ENCODE measurements at regions not wholly inside any gene's neighbourhood (a gene's known extent, or its start where the extent isn't known, plus 50 kb on each side); places are given as distances from the start of the nearest gene placed in this dataset.
"Not testable (repeated sequence)": the region's sequence is repeated elsewhere in the genome, so short reads cannot be mapped to it uniquely, and the experiment has no call there.

DNA sequence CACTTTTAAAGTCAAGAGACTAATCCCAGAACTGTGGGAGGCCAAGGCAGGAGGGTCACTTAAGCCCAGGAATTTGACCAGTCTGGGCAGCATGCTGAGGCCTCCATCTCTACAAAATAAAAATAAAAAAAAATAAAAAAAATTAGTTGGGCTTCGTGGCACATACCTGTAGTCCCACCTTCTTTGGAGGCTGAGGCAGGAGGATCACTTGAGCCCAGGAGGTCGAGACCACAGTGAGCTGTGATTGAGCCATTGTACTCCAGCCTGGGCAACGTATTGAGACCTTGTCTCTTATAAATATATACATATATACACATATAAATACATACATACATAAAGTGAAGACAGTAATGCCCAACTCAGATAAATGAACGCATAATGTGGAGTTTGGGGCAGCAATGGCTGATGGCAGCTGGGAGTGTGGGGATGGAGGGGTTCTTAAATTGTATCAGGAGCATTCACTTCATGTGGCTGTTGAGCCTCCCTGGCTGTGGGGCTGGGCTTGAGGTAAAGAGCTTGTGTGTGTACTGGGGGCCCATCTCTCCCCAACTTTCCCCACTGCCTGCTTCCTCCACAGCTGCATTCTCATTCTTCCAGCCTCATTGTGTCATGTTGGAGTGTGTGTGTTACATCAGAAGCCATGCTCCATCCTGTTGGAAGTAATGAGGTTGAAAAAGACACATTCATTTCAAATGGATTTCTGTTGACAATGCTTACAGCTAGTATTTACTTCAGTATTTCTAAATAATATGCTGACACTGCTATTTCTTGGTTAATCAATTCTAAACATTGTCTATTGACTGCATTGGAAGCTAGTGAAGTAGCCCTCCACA, 96.5 kb upstream of the HS6ST1 start:
- no peak for DNase-seq (ENCODE audit: low read depth)

DNA sequence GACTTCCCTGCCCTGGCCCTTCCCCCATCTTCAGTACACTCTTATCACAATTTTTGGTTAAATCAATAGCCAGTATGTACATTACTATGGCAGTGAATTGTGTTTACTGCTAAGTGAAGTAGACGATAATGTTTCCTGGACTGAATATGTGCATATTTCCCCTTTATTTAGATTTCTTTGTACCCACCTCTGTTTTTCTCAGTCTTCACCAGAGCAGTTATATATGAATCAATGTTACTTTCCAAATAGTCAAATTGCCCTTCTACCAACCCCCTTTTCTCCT, 97.1 kb upstream of the HS6ST1 start:
- no peak for DNase-seq (ENCODE audit: low read depth)

DNA sequence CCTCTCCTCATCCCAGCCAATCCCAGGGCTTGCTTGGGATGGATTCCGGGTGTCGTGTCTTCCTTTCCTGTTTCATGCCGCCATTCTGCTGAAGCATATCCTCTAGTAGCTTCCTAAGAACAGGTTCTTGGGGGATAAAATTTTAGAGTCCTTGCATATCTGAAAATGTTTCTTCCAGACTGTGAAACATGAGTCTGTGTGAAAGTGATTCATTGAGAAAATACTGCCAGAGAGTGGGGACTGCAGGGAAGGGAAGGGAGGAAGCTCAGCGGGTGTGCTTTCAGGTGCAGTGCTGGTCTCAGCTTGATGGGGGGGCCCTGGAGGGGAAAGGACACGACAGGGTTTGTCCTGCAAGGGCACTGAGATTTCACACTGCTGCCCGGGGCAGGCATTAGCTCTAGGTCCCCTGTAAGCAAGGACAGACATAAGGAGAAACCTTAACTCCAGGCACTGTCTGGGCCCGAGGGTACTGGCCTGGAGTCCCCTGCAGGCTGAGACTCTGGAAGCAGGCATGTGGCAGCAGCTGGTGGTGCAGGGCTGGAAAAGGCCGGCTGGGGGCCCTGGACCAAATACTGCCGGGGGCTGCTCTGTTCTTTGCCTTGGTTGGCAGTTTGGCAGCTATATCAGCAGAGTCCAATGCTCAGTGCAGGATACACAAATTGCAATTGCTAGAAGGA, 97.6 kb upstream of the HS6ST1 start:
- DNase-seq (ENCODE audit: low read depth): no peak

DNA sequence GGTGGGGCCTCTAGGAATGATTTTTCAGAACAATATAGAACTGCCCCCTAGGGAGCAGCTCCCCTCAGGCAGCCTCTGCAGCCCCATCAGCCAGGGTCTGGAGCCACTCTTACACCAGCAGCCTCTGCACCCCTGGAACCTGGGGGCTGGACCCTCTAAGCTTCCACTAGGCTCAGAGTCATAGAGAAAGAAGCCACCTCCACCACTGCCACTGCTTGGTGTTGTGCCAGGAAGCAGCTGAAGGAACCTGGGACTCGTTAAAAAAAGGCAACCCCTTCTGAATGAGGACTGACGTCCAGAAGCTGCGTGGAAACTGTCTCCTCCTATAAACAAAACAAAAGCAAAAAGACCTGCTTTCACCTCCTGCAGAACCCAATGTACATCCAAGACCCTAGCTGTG, 98.1 kb upstream of the HS6ST1 start:
- no peak for DNase-seq (ENCODE audit: low read depth)

DNA sequence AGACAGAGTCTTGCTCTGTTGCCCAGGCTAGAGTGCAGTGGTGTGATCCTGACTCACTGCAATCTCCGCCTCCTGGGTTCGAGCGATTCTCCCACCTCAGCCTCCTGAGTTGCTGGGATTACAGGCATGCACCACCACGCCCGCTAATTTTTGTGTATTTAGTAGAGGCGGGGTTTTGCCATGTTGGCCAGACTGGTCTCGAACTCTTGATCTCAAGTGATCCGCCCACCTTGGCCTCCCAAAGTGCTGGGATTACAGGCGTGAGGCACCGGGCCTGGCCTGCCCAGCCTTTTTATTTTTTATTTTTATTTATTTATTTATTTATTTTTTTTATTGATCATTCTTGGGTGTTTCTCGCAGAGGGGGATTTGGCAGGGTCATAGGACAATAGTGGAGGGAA, 98.6 kb upstream of the HS6ST1 start:
- not testable (repeated sequence) for DNase-seq (ENCODE audit: low read depth)

DNA sequence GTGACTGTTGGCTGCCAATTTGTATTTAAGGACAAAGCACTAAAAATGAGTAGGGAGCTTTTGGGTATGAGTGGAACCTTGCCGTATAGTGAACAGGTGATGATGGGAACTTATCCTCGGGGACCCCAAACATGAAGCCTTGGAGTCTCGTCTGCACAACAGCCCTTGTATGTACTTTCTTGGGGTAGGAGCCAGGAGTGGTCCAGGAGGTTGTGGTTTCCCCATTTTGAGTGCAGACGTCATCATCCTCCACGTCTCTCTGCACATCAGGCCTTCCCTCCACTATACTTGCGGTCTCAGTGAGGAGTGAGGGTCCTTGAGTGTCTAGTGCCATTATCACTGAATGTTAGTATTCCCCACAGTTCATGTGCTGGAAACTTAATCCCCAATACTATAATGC, 101.5 kb upstream of the HS6ST1 start:
- no peak for DNase-seq (ENCODE audit: low read depth)

DNA sequence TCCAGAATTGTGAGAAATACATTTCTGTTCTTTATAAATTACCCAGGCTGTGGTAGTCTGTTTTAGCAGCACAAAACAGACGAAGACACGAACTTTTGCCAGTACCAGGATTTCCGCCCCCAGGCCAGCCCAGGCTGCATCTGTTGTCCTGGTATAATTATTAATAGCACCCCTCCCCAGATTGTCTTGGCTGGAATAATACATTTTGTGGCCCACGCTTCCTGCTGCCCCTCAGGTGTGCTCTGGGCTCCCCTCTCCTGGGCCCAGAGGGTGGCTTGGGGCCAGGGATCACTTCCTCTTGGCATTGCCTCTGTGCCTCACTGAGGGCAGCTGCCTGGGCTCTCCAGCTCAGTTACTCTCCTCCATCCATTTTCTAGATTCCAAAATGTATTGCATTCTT, 102.1 kb upstream of the HS6ST1 start:
- no peak for DNase-seq (ENCODE audit: low read depth)

DNA sequence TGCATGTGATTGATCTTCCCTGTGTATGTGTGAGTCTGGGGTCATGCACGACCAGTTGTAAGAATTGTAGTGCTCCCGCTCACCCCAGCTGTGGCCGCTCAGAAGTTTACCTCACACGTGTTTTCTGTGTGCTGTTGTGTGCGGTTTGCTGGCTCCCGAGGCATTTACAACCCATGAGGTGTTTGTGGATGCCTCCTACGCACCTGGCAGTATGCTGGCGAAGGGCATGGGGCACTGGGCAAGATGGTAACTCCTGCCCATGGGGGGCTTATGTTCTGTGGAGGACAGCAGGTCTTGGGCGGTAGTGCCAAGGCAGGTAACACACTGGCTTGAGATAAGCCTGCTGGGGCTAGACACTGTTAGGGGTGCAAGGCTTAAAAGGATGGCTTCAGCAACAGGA, 102.6 kb upstream of the HS6ST1 start:
- DNase-seq (ENCODE audit: low read depth): no peak

DNA sequence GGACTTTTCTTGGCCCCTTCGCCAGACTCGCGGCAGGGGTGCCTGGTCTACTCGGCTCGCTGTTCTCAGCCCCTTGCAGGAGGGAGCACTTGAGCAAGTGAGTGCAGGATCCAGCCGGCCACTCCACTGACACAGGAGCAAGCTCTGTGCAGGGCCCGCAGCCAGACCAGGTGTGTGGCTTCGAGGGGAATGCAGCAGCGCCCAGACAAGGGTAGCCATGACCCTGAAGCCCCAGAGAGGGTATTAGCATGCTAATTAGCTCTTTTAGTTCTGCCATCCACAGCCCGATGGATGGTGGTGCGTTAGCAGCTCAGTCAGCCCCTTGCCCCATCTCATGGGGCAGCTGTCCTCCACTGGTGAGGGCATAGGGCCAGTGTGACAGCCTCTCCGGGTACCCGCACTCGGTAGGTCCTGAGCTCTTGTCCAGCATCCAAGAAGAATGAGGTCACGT, 103.2 kb upstream of the HS6ST1 start:
- DNase-seq (ENCODE audit: low read depth): no peak

DNA sequence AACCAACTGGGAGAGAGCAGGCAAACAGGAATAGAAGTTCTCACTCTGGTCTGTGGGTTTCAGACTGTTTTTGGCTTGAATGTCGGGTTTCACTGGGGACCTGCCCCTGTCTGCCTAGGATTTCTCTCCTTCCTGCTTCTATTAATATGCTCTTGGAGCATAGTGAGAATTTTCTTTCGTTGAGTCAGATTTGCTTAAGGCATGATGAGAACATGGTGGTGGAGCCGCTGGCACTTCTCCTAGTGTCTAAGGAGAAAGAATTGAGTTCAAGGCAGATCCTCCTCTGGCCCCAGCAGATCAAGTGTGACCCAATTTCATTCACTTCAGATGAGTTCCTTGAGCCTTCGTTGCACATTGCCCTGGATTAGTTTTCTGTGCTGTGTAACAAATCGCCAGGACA, 103.9 kb upstream of the HS6ST1 start:
- no peak for DNase-seq (ENCODE audit: low read depth)

DNA sequence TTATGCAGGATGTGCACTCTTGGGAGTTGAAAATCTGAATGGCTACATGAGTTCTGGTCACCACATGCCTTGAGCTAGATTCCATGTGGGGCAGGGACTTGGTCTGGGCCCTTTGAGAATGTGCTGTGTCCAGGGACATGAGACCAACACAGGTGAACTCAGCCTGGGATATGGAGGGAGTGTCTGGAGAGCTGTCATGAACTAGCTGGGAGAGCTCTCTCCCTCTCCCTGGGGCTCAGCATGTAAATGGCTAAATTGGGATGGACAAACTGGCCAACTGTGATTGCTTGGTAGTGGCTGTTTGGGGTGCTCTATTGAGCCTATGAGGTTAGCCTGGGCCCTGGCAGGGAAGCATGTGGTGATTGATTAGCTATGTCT, 105.1 kb upstream of the HS6ST1 start:
- no peak for DNase-seq (ENCODE audit: low read depth)

DNA sequence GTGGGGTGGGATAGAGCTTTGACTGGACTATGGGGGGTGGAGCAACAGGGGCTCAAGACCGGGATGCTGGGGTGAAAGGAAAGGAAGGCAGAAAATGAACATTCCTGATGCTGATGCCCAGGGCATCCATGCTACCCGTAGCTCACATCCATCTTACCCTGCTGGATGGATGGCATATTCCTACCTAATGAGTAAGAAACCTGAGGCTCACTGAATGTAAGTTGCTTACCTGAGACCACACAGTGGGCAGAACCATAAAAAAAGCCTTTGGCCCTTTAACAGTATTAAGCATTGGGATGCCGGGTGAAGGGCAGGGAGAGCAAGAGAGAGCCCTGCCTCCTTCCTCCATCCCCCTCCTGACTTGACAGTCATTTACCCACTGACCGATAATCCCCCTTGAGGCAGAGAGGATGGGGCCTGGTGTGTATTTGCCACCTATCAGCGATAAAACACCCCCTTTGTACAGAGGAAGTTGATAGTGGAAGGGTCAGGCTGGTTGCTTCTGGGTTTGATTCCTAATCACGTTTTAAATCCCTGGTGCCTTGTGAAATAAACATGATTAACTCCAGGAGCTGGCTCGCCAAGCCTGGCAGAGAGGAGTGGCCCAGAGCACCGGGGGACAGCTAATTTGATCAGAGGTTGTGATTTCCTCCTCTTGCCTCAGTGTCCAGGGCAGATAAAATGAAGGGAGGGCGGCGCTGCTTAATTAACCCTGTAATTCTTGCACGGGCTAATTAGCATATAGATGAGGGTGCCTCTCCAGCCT, 105.9 kb upstream of the HS6ST1 start:
- DNase-seq (ENCODE audit: low read depth): no peak

DNA sequence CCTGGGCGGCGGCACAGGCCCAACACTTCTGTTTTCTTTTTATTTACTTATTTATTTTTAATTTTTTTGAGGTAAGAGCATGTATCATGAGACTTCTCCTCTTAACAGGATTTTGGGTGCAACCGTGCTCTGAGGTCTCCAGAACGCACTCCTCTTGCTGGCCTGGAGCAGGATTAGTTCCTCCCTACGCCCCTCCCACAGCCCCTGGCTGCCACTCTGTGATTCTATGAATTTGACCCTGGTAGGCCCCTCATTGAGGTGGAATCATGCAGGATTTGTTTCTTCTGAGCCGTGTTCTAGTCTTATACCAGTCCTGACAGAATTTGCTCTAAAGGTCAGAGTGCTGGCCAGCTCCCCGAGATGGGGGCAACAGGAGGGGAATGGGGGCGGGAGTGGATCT, 106.5 kb upstream of the HS6ST1 start:
- DNase-seq (ENCODE audit: low read depth): no peak

DNA sequence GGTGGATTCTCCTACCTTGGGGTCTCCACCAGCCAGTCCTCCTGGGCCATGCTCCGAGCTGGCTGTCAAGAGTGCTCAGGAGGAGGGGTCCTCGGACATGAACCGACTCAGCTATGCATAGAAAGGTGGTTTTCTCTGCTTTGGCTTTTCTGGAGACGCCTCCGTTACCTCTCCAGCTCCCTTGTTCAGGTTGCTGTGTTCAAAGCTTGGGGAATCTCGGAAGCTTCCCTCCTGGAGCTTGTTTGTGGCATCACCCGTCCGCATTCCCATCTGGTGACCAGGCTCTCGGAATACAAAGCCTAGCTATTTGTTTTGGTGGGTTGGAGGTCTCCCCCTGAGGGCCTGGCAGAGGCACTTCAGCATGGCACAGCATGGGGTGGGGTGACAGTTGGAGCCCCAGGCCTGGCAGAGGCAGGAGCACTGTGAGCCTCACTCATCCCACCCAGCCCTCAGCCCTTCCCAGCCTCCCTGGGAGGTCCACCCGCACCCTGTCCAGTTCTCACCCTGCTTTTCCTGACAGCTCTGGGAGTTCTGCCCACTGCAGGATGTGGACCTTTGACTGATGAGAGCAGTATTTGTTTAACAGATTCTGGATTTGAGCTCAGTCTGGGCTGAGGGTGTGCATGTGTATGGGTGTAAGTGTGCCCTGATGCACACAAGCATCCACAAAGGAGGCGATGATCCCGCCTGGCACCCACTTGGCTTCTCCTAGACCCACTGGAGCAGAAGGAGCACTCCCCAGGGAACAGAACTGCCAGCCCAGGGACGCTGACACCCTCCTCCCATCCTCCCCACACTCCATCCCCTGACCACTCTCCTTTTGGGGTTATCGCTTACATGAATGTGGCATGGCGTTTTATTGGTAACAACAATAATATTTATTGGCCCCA, 107.3 kb upstream of the HS6ST1 start:
- no peak for DNase-seq (ENCODE audit: low read depth)

DNA sequence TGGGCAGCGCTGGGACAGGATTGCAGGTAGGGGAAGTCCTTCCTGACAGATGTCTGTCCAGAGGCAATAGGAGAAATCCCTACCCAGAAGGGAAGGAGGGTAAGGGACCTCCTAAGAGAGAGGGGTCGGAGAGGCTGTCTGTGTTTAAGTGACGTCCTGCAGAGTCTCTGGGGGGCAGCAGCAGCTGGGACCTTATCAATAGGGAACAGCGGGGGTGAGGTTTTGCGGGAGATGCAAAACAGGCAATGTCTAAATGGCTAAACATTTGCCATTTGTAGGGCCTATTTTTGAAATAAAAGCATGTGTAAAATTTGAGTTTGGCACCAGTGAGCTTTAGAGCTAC, 108.7 kb upstream of the HS6ST1 start:
- DNase-seq (ENCODE audit: low read depth): no peak

DNA sequence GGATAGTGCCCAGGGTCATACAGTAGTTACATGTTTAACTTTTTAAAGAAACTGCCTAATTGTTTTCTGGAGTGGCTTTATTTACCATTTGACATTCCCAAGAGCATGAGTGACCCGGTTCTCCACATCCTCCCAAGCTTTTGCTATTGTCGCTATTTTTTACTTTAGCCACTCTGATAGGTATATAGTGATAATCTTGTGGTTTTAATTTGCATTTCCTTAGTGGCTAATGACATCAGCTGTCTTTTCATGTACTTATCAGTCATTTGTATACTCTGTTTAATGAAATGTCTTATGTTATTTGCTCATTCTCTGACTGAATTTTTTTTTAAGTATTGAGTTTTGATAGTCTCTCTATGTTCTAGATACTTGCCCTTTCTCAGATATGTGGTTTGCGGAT, 109.7 kb upstream of the HS6ST1 start:
- DNase-seq (ENCODE audit: low read depth): no peak

DNA sequence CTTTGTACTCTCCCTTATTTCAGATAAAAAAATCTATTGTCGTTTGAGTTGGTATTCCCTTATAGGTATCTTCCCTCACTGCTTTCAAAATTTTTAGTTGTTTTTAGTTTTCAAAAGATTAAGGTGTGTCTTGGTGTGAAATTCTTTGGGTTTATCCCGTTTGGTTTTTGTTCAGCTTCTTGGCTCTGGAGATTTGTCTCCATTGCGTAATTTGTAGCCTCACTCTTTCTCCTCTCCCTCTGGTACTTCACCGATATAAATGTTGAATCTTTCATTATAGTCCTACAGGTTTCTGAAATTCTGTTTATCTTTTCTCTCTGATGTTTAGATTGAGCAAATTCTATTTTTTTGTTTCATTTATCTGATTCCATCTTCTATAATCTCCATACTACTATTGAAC, 113.8 kb upstream of the HS6ST1 start:
- DNase-seq (ENCODE audit: low read depth): no peak

DNA sequence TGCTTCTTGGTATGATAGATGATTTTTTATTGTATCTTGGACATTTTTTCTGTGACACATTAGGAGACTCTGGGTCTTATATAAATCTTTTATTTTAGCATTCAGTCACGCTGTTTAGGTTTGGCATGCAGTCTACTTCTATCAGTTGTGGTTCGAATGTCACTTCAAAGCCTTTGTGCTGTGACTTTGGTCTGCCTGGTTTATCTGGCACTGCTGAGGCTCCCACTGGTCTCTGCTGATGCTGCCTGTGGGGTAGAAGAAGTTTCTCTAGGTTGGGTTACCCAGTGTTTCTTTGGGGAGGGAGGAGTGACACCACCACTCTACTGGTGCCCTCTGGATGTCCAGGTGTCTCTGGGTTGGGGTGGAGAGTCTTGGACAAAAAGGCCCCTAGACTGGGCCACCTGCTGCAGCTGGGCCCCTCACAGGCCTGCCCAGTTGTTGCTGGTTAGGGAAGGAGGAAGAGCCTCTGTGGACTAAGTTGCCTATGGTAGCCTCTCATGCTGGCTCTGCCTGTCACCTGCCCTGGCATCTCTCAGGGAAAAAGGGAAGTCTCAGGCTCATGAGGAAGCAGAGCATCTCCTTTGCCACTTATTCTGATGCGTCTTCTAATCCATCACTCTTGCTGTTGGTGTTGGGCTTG, 115.4 kb upstream of the HS6ST1 start:
- DNase-seq (ENCODE audit: low read depth): no peak

DNA sequence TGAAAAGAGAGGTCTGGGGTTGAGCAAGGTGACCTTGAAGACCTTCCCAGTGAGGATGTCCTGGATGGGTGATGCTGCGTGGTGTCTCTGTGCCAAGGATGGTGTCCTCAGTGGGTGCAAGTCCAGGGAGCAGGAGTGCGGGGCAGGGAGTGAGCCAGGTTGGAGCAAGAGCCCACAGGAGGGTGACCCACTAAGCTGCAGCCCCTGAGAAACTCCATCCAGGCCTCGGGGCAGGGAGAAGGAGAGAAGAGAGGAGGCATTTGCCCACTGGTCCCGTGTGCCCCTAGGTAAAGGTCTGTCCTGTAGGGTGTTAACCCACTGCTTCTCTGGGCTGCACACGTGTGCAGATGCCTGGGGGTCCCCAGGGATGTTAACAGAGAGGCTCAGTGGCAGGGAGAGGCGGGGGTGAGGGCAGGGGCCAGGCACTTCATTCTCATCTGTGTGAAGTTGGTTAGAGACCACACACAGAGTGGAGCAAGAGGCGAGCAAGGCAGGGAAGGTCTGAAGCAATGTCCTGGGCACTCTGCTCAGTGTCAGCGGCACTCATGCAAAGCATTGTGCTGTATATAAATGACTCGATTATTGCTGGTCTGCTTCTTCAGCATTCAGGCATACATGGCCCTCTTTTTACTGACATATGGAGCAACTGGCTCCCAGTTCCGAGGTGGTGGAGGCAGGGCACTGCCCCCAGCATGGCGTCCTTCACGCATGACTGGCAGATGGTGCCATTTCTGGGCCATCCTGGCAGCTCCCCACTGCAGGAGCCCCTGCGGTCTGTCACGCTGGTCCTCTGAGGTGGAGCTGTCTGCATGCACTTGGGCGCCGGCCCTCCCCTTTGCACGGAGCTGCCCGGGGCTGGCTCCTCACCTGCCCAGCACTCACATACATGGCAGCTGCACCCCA, 117.2 kb upstream of the HS6ST1 start:
- DNase-seq (ENCODE audit: low read depth): no peak

DNA sequence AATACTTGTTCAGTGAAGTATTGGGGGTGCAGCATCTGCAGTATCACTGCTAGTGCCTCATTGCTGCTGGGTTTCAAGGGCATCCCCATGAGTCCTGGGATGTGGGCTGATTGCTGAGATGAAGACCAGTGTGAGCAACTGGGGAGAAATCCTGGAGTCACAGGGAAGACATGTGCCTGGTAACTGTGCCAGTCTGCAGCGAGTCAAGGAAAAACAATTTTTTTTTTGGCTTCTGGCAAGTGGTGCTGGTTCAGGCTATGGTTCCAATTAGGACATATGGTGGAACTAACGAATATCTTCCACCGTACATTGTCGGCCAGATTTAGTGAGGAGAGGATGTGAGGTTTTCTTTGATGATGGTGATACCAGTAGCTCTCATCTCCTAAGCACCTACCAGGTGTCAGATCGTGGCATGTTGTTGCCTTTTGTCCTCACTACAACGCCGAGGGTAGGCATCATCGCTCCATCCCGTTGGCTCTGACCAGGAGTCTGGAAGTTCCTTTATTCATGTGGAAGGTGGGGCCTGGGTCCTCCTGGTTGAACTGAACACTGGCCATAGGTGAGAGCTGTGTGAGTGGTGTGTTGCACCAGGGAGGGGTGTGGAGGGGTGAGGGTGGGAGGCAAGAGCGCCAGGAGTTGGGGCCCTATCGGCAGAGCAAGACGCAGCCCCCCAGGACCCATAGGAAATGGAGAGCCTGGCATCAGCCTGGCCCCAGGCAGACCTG, 118.0 kb upstream of the HS6ST1 start:
- DNase-seq (ENCODE audit: low read depth): no peak

Measured in stimulated activated CD8-positive, alpha-beta memory T cell treated with anti-CD3 and anti-CD28 coated beads, Interleukin-12 subunit alpha, Interleukin-12 subunit beta, amount 100 ng/mL, for 1 hour (primary cell).